ENCODE measurements at regions not wholly inside any gene's neighbourhood (a gene's known extent, or its start where the extent isn't known, plus 50 kb on each side); places are given as distances from the start of the nearest gene placed in this dataset.

DNA sequence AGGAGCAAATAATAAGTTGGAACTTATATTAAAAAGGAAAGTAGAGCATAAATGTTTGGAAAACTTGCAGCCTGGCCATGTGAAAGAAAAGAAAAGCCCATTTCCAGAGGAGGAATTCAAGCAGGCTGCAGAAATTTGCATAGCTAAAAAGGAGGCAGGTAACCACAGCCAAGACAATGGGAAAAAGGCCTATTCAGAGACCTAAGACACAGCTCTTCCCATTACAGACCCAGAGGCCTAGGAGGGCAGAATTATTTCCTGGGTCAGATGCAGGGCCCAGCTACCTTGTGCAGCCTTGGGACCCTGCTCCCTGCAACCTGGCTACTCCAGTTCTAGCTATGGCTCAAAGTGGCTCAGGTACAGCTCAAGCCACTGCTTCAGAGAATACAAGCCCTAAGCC, 234.6 kb upstream of the BCHE start:
- TF ChIP-seq EZH2 (IDR thresholded peaks at IDR 0.05; ENCODE audit: insufficient read depth, poor library complexity, severe bottlenecking): no peak
- no peak for TF ChIP-seq EZH2phosphoT487 (IDR thresholded peaks at IDR 0.05; ENCODE audit: insufficient read depth, low read depth)
